ENCODE measurements at regions not wholly inside any gene's neighbourhood (a gene's known extent, or its start where the extent isn't known, plus 50 kb on each side); places are given as distances from the start of the nearest gene placed in this dataset.
"Not testable (repeated sequence)": the region's sequence is repeated elsewhere in the genome, so short reads cannot be mapped to it uniquely, and the experiment has no call there.

GRCh38 chr2:153307223-153307622, 171.3 kb downstream of the RPRM start:
- DNase-seq (ENCODE audit: low spot score): no peak

GRCh38 chr2:153299809-153300208, 178.8 kb downstream of the RPRM start:
- DNase-seq (ENCODE audit: low spot score): no peak

DNA sequence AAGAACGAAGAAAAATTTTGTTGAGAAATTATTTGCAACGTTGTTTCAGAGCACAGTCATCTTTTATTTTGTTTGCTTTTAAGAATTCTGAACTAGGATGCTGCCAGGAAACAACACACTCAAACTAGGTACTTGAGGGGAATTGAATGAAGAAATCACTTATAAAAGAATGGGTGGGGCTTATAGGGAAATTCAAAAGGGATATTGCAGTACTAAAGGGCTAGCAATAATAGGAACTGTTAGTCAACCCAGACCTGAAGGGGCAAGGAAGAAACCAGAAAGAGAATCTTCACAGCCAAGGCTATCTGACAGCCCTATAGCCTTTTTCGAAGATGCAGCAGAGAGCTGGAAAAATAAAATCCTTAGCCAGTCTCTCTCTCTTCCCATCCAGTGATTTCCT, 179.3 kb downstream of the RPRM start:
- DNase-seq (ENCODE audit: low spot score): no peak

DNA sequence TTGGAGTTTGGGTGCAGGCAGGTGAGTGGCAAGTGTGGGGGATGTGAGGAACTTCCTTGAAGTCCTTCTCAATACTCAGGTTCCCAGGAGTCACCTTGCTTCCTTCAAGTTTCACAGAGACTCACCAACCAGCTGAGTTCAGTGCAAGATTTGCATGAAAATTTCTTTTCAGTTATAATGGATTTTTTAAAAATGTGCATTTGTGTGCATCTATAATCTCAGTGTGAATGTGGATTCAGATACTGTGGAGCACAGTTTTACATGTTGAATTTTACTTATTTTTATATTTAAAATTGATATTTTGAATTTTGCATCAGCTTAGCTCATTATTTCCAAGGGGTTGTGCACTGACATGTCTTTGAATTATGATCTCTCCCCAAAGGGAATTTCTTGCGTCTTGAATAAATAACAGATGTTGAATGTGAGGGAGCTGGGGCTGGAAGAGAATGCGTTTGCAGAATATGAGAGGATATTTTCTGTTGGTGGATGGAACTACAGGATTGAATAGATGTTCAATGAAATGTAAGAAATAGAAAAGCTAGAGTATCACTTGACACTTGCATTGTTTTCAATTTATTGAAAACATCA, 184.3 kb downstream of the RPRM start:
- no peak for DNase-seq (ENCODE audit: low spot score)

DNA sequence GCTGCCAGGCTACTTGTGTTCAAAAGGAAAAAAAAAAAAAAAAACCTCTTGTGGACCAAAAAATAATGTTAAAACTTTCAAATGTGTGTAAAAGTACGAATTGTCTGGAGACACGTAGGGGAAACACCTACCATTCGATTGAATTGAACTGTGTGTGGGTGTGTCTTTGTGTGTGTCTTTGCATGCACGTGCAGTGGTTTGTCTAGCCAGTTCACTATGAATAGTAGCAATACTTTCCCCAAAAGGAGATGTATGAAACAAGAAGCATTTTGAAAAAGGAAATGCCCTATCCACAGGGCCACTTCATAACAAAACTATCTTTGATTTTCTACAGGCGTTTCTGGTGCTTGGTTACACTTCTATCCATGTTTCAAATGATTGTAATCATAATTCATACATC, 186.8 kb downstream of the RPRM start:
- DNase-seq (ENCODE audit: low spot score): no peak

GRCh38 chr2:153287109-153287801, 191.3 kb downstream of the RPRM start:
- DNase-seq (ENCODE audit: low spot score): no peak

DNA sequence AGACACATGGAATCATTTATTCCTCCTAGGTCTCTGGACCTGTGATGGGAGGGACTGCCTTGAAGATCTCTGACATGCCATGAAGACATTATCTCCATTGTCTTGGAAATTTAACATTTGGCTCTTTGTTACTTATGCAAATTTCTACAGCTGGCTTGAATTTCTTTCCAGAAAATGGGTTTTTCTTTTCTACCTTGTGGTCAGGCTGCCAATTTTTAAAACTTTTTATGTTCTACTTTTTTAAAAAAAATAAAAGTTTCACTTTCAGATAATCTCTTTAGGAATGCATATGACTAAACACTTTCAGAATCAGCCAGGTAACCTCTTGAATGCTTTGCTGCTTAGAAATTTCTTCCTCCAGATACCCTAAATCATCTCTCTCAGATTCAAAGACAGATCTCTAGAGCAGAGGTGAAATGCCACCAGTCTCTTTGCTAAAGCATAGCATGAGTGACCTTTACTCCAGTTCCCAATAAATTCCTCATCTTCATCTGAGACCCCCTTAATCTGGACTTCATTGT, 209.6 kb downstream of the RPRM start:
- no peak for DNase-seq (ENCODE audit: low spot score)

DNA sequence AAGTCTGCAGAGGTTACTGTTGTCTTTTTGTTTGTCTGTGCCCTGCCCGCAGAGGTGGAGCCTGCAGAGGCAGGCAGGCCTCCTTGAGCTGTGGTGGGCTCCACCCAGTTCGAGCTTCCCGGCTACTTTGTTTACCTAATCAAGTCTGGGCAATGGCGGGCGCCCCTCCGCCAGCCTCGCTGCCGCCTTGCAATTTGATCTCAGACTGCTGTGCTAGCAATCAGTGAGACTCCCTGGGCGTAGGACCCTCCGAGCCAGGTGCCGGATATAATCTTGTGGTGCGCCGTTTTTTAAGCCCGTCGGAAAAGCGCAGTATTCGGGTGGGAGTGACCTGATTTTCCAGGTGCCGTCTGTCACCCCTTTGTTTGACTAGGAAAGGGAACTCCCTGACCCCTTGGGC, 221.7 kb downstream of the RPRM start:
- DNase-seq (ENCODE audit: low spot score): not testable (repeated sequence)

DNA sequence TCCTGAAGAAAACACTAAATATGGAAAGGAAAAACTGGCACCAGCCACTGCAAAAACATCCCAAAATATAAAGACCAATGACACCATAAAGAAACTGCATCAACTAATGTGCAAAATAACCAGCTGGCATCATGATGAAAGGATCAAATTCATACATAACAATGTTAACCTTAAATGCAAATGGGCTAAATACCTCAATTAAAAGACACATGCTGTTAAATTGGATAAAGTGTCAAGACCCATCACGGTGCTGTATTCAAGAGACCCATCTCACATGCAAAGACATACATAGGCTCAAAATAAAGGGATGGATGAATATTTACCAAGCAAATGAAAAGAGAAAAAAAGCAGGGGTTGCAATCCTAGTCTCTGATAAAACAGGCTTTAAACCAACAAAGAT, 231.9 kb downstream of the RPRM start:
- not testable (repeated sequence) for DNase-seq (ENCODE audit: low spot score)

GRCh38 chr2:153235516-153235915, 243.0 kb downstream of the RPRM start:
- no peak for DNase-seq (ENCODE audit: low spot score)

DNA sequence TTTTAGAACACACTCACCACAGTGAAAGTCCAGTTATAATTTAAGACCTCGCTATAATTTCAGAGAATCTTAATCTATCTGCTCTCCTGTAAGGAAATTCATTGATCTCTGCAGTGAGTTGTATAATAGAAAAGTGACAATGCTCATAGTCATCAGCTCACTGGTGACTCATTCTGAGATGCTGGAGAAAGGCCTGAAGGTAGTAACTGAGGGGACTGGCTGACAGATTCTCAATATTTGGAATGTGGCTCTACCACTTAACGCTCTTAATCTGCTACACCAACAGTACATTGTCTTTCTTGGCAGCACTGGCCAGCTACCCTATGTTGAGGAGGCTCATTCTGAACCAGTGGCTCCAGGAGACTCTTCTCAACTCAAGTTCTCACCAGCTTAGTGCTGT, 246.1 kb downstream of the RPRM start:
- DNase-seq (ENCODE audit: low spot score): no peak

- no peak for DNase-seq (ENCODE audit: low spot score)
Measured at GRCh38 chr2:153230977-153231376, 247.6 kb downstream of the RPRM start.

DNA sequence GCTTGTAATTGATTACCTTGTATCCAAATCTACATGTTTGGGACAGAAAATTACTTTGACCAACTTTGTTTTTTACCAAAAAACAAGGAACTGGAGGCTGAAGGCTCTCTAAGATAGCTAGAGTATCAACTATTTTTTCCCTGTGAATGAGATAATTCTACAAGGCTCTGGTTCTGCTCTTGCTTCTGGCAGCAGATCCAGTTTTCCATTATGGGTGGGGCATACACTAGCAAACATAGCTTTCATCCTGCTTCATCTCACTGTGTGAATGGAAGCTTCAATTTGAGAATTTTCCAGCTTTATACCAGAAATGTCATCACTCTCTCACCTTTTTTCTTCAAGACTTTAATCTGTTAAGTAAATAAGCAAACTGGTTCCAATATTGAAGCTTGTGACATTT, 249.7 kb downstream of the RPRM start:
- DNase-seq (ENCODE audit: low spot score): no peak

GRCh38 chr2:153227981-153228380, 250.6 kb downstream of the RPRM start:
- DNase-seq (ENCODE audit: low spot score): no peak

- DNase-seq (ENCODE audit: low spot score): no peak
Measured at GRCh38 chr2:153222231-153223165, 256.1 kb downstream of the RPRM start.

DNA sequence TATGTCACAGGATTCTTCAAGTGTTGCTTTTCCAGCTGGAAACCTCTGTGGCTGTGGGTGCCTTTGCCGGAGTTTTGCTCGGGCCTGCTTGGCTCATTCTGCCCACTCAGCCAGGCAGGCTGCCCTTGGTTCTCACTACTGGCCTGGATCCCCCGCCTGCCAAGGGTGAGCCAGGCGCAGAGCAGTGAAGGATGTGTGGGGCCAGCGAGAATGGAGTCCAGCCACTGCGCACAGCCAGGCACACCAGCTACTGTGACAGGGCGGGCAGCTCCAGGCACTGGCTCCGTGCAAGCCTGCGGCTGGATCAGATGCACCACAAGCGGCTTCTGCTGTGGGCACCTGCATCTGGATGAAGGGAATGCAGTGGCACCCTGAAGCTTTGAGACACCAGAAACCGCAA, 257.1 kb downstream of the RPRM start:
- no peak for DNase-seq (ENCODE audit: low spot score)

GRCh38 chr2:153221087-153221486, 257.5 kb downstream of the RPRM start:
- no peak for DNase-seq (ENCODE audit: low spot score)

DNA sequence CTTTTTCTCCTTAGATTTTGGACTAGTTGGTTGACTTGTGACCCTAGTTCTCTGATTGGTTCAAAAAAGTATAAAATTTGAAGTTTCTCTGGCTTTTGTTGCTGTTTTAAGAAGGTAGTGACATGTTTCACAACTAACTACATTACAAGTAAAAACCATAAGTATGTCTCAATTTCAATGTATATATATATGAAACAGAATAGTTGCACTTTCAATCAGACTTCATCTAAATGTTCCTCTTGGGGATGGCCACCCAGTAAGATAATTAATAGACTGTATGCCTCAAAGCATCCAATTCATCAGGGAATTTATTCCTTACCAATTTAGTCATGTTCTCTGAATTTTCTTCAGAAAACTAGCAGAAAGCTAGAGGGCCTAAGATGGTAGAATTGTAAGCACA, 259.7 kb downstream of the RPRM start:
- DNase-seq (ENCODE audit: low spot score): no peak

GRCh38 chr2:153214337-153214736, 264.2 kb downstream of the RPRM start:
- DNase-seq (ENCODE audit: low spot score): no peak

DNA sequence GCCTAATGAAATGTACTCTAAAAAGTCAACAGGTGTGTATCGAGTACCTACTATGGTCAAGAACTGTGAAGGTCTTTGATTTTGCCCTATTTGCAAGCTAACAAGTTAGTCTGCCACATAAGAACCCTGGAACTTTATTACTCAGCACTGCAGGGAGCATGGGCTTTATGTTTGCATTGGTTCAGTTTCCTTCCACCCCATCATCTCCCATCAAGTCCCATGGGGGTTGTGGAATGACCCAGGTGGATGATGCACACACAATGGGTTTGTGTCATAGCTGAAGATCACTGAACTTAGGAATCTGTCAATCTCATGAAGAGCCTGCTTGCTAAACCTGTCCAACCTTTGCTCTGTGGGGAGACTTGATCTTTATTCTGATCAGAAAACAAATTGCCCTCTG, 265.5 kb downstream of the RPRM start:
- no peak for DNase-seq (ENCODE audit: low spot score)

- no peak for DNase-seq (ENCODE audit: low spot score)
Measured at GRCh38 chr2:153197402-153198386, 280.9 kb downstream of the RPRM start.
